GM18861 (cell line): ENCODE measurements at regions not wholly inside any gene's neighbourhood (a gene's known extent, or its start where the extent isn't known, plus 50 kb on each side); places are given as distances from the start of the nearest gene placed in this dataset.

Source experiments
- ATAC-seq: cut with Tn5 transposase; IDR thresholded peaks from one replicate; pipeline ENCODE4 v1.9.1; 2021; ENCODE audit not compliant: unreplicated experiment

GRCh38 chrX:125778261-125778660 is 387.8 kb downstream of the DCAF12L2 start:
- no peak for ATAC-seq

GRCh38 chrX:125782184-125782583 is 383.9 kb downstream of the DCAF12L2 start:
- ATAC-seq = no peak

DNA sequence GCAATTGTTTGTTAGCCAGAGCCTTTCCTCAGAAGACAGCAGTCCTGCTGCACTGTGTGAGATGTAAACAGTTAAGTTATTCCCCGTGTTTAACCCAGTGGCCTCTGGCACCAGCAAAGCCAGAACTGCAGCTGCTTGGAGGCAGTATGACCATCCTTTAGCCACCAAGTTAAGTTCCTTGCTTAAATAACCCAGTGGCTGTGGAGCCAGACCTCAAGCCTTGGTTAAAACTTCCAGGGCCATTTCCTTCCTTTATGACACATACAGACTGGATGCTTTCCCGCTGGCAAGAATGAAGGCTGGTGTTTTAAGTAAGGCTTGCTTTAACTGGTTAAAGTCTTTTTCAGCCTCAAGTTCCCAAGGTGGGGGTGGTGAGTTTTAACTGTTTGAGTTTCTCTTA is 379.8 kb downstream of the DCAF12L2 start:
- no peak for ATAC-seq

DNA sequence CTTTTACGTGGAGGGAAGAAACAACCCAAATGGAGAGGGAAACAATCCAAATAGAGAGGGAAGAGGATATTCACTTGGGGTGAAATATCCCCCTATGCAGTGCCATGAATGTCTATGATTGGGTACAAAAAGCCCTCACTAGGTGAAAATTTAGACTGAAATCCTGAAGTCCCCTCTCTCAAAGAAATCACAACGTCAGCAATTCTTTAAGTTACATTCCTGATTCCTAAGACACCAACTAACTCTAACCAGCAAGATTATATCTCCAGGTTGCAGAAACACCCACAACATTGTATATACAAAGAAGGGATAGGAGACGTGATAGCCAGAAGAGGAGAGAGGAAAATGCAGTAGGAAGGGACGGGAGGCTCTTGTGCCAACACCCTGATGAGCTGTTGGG is 374.3 kb downstream of the DCAF12L2 start:
- ATAC-seq = no peak

DNA sequence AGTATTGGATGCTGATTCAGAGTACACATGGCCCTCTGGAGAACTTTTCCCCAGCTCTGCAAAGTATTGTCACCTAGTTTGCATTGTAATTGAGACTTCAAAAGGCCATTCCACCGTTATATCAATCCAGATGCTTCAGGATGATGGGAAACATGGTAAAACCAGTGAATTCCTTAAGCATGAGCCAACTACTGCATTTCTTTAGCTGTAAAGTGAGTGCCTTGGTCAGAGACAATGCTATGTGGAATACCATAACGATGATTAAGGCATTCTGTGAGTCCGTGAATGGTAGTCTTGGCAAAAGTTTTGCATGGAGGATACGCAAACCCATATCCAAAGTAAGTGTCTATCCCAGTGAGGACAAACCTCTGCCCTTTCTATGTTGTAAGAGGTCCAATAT is 355.2 kb downstream of the DCAF12L2 start:
- ATAC-seq = no peak

DNA sequence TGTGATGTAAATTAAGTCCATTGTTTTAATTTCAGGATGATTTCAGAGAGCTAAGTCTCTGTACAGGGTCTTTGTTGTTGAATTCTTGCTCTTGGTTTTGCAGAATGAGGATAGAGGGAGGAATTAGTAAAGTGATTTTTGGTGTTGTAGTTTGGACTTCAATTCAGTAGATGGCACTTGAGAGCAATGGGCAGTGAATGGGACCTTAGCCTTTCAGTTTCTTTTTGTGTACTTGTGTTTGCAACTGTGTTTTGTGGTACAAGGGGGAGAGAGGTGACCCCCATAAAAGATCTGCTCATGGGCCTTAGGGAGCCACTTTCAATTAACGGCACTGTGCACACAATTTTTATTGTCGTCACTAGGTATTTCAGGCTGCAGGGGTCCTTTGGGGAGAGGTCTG is 340.0 kb downstream of the DCAF12L2 start:
- ATAC-seq = no peak

GRCh38 chrX:125826774-125827451 is 339.2 kb downstream of the DCAF12L2 start:
- no peak for ATAC-seq

- no peak for ATAC-seq
Measured at GRCh38 chrX:125846271-125846670, 319.8 kb downstream of the DCAF12L2 start.

GRCh38 chrX:125850693-125851092 is 315.4 kb downstream of the DCAF12L2 start:
- no peak for ATAC-seq

DNA sequence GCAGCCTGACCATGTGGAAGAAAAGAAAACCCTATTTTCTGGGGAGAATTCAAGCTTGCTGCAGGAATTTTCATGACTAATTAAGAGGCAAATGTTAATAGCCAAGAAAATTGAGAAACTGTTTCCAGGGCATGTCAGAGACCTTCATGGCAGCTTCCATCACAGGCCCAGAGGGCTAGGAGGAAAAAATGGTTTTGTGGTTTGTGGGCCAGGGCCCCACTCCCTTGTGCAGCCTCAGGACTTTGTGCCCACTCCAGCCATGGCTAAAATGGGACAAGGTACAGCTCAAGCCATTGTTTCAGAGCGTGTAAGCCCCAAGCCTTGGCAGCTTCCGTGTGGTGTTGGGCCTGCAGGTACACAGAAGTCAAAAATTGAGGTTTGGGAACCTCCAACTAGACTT is 282.9 kb downstream of the DCAF12L2 start:
- ATAC-seq = no peak

DNA sequence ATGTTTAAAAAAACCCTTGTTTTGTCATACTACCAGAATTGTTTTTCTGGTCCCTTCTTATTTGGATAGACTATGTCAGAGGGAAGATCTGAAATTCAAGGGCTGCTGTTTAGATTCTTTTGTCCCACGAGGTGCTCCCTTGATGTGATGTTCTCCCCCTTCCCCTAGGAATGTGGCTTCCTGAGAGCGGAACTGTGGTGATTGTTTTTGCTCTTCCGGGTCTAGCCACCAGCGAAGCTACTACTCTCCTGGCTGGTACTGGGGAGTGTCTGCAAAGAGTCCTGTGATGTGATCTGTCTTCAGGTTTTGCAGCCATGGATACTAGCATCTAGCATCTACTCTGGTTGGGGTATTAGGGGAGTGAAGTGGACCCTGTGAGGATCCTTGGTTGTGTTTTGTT is 271.1 kb downstream of the DCAF12L2 start:
- ATAC-seq = no peak

- ATAC-seq = no peak
Measured at GRCh38 chrX:125895518-125895917, 270.6 kb downstream of the DCAF12L2 start.

GRCh38 chrX:125926295-125926694 is 239.8 kb downstream of the DCAF12L2 start:
- ATAC-seq = no peak

GRCh38 chrX:125940985-125941384 is 225.1 kb downstream of the DCAF12L2 start:
- ATAC-seq = no peak

DNA sequence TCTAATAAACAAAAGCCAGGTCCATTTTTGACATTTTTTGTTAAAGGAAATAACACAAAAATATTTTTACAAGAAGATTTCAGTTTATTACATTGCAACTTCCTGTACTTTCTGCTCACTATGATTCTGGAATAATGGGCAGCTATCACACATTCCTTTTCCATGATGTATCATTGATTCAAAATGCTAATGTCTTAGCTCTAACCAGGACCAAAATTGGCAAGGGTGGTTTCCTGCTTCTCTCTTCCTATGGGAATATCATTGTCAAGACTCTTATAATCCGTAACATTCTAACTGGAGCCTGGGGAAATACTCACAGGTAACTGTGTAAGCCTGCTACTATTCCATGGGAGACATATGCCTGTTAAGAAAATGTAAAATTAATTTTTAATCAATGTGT is 218.6 kb downstream of the DCAF12L2 start:
- no peak for ATAC-seq

GRCh38 chrX:125952973-125953372 is 213.1 kb downstream of the DCAF12L2 start:
- no peak for ATAC-seq

GRCh38 chrX:125953814-125954213 is 212.3 kb downstream of the DCAF12L2 start:
- ATAC-seq = no peak

DNA sequence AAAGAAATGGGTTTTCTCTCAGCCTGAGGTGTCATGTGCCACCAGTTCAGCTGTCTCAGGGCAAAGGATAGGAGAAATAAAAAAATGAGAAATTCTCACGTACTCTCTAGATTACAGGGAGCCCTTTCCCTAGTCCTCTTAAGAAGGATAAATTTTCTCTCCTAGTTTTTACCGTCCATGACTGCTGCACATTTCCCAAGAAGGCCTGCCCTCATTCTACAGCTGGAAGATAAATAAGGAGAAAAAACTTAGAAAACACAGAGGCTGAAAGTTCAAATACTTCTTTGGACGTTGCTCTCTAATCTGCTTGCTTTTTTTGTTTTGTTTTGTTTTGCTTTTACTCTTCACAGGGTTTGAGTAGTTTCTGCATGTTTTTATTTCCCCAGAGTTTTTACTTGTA is 211.9 kb downstream of the DCAF12L2 start:
- no peak for ATAC-seq

- no peak for ATAC-seq
Measured at GRCh38 chrX:125977851-125978250, 188.2 kb downstream of the DCAF12L2 start.

- no peak for ATAC-seq
Measured at GRCh38 chrX:125998432-125998831, 167.7 kb downstream of the DCAF12L2 start.

- no peak for ATAC-seq
Measured at GRCh38 chrX:126027229-126027628, 138.9 kb downstream of the DCAF12L2 start.

- no peak for ATAC-seq
Measured at GRCh38 chrX:126030021-126030420, 136.1 kb downstream of the DCAF12L2 start.

DNA sequence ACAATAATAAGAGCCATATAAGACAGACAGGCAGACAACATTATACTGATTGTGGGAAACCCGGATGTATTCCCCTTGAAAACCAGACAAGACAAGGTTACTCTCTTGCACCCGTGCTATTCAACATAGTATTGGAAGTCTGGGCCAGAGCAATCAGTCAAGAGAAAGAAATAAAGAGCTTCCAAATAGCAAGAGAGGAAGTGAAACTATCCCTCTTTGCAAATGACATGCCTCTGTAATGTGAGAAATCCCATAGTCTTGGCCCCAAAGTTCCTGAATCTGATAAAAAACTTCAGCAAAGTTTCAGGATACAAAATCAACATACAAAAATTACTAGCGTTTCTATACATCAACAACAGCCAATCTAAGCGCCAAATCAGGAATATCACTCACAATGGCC is 102.1 kb downstream of the DCAF12L2 start:
- ATAC-seq = no peak
